HL-60/S4 treated with retinoic acid at 250 ng/mL for 4 days and 3 days (cell line): ENCODE measurements at regions not wholly inside any gene's neighbourhood (a gene's known extent, or its start where the extent isn't known, plus 50 kb on each side); places are given as distances from the start of the nearest gene placed in this dataset.

Source experiments
- in situ Hi-C: fragments of 300-500 bp; cut with MboI; formaldehyde crosslinking; loops from 2 replicates; pipeline ENCODE4 v1.7.0; 2022; ENCODE audit warnings: low sequenced_read_pairs

DNA sequence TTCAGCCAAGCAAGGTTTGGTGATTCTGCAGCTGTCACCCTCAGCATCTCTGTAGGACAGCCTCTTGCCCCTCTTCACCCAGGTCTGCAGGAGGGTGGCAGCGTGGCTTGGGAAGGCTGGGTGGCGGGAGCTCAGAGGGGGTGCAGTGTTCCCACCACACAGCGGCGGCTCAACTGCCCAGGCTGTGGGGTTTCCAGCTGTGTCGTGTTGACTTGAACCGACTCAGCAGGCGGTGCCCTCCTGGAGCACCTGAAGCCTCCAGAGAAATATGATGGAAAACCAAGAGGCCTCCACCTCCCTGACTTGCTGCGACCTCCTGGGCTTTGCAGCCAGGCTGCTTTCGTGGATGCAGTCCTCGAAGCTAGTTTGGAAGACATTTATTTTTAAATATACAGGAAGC is 68.0 kb upstream of the KLF6 start:
- in situ Hi-C loops: no loop called here

DNA sequence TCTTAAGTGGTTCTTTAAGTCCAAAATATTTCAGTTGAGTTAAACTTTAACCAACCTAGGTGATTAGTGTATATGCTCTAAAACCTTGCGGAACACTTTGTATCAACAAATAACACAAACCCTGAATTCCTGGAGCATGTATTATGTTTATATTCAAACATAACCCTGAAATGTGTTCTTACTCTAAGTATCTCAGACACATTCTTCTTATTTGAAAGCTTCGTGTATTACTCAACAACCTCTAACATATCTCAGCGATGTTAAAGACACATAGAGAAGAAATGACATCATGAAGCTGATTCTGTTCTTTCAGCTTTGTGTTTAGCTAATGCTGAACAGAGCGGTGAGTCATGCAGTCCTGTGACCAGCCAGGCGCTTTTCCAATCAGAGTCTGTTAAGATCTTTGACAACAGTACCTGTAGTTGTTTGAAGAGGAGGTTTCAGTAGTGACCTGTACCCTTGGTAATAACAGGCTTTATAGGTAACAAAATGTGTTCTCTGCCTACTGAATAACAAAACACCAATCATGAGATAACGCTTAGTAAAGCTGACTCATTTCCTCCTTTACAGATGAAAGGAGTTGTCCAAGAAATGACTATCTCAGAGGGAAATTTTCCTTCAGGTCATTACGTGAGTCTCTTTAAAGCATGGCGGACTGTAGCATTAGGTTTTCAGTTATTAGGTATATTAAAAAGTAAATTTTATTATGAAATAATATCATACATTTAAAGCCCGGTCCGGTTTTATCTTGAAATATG is 67.3 kb upstream of the KLF6 start:
- in situ Hi-C loops: no loop called here

- in situ Hi-C loops: no loop called here
Measured at GRCh38 chr10:3850999-3851937, 66.3 kb upstream of the KLF6 start.

- in situ Hi-C loops: no loop called here
Measured at GRCh38 chr10:3848775-3849635, 64.0 kb upstream of the KLF6 start.

- in situ Hi-C loops: no loop called here
Measured at GRCh38 chr10:3848005-3848774, 63.2 kb upstream of the KLF6 start.

- in situ Hi-C loops: no loop called here
Measured at GRCh38 chr10:3846736-3847135, 61.7 kb upstream of the KLF6 start.

DNA sequence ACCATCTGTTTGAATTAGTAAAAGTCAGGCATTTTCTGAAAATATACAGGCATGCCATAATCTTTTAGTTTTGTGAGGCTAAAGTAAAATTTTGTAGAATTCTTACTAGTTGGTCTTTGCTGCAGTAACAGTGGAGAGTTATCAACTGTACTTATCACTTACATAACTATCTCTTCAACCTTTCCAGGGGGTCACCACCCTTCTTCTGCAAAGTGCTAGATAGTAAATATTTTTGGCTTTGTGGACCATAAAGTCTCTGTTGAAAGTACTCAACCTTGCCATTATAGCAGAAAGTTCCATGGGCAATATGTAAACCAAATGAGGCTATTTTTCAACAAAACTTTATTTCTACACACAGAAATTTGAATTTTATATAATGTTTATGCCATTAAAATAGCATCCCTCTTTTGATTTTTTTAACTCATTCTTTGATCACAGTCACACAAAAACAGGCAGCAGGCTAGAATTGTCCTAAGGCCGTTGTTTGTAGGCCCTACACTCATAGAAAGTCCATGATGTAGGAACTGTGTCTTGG is 59.5 kb upstream of the KLF6 start:
- in situ Hi-C loops: no loop called here

GRCh38 chr10:3838460-3839437 is 53.7 kb upstream of the KLF6 start:
- in situ Hi-C loops: no loop called here

GRCh38 chr10:3837647-3838459 is 52.8 kb upstream of the KLF6 start:
- in situ Hi-C loops: no loop called here

- in situ Hi-C loops: no loop called here
Measured at GRCh38 chr10:3836222-3836820, 51.3 kb upstream of the KLF6 start.

GRCh38 chr10:3835770-3836169 is 50.8 kb upstream of the KLF6 start:
- in situ Hi-C loops: no loop called here

GRCh38 chr10:3834947-3835346 is 49.9 kb upstream of the KLF6 start:
- in situ Hi-C loops: no loop called here
